SKM-1 (cell line): ENCODE measurements at regions not wholly inside any gene's neighbourhood (a gene's known extent, or its start where the extent isn't known, plus 50 kb on each side); places are given as distances from the start of the nearest gene placed in this dataset.

Experiments
- DNase-seq: peaks from one replicate; lab custom pipeline; 2025; ENCODE audit not compliant: unreplicated experiment; lab: John Stamatoyannopoulos, UW

DNA sequence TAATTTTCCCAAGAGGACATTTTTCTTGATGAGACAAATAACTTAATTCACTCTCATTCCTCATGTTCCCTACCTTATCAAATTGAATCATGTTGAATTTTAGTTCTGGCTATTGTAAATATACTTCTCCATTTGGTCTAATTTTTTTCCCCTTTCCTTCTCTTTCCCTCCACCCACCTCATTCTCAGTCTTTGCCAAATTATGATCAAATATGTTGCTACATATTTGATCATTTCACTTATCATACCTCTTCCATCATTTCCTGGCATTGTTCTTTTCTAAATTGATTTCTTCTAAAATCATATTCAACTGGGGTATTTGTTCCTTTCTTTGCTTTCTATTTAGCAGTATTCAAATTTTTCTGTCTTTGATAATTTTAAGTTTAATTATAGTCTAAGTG is 52.3 kb downstream of the HDGFL1 start:
- no peak for DNase-seq

DNA sequence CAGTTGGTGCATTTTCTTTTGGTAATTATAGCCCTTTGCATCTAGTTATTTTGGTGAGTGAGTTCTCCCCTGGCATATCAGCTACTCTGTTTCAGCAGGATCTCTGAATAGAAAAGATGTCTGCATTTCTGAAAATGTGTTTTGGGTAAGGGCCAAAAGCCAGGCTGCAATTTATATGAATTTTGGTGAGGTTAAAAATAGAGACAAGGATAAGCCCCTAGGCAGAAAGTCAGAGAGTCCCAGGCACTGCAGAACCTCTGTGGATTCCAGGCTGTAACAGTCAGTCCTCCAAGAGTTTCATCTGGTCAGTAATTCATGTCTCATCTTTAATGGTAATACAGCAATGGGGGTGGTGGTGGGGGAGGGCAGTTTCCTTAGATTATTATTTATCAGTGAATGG is 53.0 kb downstream of the HDGFL1 start:
- DNase-seq, result no peak

DNA sequence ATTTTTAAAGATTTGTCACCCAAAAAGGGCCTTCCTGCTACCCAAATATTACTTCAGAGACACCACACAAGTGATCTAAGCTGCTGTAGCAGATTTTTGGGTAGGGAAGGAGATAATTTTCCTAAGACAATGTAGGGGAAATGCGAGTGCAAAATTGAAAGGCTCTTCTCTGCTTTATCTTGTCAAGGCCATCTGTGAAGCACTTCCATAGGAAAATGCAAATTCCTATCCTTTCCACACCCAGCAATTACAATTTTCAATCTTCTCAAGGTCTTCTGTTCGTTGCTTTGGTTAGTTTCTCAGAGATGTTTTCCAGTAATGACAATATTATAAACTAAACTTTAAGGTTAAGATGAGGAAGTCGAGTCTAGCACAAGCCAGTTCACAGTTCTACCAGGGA is 53.4 kb downstream of the HDGFL1 start:
- no peak for DNase-seq

DNA sequence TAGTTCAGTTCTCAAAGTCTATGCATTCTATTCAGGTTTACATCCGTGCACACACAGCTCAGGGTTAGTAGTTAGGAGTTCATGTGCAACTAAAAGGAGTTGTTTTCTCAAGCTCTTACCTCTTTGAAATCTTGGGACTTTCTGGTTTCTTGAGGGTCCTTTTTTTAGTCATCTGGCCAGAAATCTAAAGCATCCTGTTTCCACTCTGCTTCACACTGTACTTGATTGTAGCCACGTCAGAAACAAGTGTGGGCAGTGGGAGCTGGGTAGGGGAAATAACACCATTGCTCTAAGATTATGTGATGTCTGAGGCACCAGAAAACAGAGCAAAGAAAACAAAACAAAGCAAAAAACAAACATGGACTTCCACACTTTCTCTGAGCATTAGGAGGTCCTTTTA is 58.3 kb downstream of the HDGFL1 start:
- no peak for DNase-seq

DNA sequence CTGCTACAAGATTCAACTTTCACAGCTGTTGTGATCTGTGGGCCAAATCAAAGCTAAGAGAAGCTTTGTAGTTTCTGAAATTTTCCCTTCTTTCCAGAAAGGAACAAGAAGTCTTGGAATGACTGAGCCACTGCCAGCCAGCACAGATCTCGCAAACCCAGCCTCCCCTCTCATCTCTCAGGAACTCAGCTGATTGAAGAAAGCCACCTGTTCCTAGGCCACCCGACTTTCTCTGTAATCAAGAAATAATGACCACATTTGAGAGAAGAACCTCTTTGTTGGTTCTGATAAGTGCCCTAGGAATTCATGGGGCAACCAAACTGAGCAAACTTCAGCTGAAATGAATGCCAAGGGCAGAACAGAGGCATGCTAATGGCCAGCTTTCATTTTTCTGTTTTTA is 61.7 kb downstream of the HDGFL1 start:
- no peak for DNase-seq

DNA sequence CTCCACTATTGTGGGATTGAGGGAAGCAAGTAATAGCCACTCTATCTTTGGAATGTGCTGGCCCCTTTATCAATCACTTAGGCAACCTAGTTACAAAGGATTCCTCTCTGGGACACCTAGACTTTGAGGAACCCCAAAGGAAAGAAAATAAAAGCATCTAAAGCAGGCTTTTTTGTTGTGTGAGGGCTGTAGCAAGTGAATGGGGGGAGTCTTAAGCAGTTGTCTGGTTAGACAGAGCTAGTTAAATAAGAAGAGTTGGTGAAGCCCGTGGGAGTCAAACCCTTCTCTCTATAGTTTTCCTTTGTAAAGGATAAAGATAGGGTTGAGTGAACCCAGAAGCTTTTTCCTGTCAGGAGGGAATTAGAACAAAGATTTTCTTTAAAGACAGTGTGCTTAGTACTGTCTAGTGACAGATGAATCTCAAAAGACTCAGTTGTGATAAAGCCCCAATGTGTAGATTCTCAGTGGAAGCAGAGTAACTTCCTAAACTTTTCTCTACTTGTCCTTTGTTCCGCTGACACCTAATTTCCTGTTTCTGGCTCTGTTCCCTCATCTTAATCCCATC is 63.3 kb downstream of the HDGFL1 start:
- DNase-seq, result no peak

DNA sequence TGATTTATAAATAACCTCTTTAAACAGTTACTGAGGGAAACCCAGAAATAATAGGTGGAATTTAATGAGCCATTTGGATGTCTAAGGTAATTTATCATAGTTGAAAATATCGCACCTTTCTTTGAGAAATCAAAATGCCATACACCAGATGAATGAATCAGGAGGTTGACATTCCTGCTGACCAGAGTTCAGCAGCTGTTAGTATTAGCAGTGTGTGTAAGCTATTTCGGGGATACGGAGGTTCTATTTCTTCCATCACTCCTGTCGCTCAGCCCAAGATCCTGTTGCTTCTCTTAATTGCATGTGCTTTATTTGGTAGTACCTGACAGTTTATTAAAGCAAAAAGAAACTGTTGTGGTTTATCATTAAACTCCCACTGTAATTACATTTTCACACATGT is 67.1 kb downstream of the HDGFL1 start:
- DNase-seq, result no peak

DNA sequence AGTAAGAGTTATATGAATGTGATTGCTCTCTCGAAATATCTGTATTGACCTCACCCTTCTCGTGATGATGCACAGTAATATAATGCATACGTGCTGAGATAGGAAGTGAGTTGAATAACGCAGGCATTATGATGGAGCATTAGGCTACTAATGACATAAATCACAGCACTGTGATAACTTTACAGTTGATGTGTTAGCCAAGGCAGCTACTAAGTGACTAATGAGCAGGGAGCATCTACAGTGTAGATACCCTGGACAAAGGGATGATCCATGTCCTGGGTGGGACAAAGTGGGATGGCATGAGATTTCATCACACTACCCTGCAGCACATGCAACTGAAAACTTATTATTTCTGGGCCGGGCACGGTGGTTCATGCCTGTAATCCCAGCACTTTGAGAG is 68.4 kb downstream of the HDGFL1 start:
- no peak for DNase-seq

DNA sequence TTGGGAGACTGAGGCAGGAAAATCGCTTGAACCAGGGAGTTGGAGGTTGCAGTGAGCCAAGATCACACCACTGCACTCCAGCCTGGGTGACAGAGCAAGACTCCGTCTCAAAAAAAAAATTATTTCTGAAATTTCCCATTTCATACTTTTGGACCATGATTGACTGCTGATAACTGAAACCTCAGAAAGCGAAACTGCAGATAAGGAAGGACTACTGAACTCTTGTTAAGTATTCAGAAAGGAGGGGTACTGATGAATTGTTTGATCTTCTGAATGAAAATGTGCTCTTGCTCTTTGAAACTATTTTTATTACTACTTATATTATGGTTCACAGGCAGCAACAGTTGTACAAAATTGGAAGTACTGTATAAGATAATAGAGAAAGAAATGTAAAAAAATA is 69.0 kb downstream of the HDGFL1 start:
- no peak for DNase-seq

DNA sequence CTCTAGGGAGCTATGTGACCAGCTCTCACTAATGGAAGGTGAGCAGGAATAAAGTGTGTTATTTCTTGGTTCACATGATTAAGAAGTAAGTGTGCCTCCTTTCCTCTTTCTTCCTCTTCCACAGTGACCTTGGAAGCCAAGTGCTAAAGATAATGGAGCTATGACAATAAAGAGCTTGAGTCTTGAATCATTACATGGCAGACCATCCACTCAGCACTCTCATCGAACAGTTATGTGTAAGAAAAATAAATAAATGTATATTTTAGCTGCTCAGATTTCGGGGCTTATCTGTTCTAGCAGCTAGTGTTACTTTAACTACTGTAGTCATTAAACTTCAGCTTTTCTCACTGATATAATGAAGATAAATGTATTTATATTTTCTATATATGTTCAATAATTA is 72.9 kb downstream of the HDGFL1 start:
- no peak for DNase-seq

DNA sequence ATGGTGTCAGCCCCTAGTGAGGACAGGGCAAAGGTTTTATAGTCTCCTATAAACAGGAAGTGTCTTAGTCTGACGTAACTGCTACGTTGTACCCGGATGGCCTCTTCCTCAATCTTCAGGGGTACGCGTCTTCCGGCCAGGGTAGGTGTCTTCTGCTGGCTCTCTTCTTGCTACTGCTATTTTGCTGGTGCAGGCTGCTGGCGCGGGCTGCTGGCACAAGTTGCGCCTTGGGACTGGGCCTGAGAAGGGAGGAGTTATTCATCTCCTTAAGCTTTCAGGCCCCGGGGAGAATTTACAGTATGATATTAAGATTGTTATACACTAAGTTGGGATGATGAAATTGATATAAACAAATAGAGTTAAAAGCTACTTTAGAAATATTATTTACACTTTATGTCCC is 74.4 kb downstream of the HDGFL1 start:
- no peak for DNase-seq

DNA sequence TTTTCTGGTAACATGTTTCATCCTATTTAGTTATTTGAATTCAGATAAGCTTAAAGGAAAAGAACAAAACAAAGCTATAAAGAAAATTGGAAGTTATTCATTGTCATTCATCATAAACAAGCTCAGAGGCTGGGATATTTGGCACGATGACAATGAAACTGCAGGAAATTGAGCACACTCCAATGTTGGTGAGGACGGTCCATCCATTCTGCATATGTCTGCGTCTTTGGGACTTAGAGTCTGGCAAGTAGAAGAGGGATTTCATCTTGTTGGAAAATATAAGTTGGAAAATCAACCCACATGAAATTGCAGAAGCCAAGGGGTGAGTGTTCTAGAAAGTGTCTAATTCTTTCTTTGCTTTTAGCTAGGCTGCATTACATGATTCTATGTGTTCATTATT is 78.4 kb downstream of the HDGFL1 start:
- DNase-seq, result no peak

DNA sequence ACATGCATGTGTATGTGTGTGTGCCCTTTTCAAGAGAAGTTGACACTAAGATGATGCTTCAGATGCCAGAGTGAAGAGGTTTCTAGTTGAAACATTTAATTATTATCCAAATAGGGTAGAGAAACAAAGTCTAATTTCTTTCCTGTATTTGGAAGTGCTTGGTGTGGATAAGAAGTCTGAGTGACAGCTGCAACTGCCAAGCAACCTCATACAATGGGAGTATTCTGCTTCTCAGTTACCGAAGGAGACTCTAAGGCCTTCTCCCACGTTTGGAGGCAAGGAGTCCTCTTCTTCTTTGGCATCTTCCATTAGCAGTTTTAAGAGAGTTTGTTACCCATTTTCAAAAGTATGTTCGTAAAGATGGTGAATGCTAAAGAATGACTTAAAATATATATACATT is 82.4 kb downstream of the HDGFL1 start:
- no peak for DNase-seq

DNA sequence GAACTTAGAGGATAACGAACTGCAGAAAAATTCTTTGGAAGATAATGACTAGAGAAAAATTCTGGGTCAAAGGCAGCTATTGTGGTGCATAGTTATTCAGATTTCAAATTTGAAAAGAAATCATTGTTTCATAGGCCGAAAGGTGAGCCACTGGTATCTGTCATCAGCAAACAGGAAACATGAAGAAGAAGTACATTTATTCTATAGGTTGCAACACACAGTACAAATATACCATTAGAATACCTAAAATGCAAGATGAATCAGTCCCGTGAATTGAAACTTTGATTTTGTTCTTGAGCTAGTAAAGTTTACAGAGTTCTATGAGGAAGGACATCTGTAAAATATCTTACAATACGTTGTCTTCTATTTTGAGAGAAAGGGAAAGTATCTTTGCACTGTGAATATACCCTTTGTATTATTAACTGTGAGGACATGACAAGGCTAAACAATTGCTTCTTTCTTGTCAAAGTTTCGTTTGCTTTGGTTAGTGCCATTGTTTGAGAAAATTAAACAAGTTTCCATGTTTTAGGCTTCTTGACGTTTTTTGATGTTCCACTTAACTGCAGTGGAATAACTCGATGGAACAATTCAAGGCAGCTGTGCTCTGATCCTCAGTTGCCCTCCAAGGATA is 84.7 kb downstream of the HDGFL1 start:
- DNase-seq, result no peak

DNA sequence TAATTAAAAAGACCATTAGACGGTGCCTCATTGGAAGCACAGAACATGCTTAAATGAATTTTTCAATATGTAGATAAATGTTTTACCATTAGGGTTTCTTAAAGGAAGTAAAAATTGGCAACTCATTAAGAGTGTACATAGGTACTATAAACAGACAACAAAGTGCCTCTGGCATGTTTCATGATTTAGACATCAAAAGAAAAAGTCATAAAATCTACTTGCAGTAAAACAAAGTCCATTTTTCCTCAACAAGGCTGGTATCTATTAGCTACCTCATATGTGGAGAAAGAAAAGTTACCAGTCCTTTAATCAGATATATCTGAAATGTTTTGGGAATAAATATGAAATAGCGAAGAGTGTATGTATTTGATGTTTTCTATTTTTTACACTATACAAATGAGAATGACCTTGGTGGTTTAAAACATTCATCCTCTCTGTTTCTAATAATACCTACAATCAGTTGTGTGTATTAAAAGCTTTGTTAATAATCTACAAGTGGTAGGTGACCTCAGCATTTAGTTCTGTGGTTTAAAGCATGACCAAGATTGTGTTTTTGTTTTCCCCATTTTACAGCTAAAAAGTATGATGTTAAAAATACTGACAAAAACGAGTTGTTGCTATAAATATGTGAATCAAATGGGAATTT is 87.5 kb downstream of the HDGFL1 start:
- no peak for DNase-seq

DNA sequence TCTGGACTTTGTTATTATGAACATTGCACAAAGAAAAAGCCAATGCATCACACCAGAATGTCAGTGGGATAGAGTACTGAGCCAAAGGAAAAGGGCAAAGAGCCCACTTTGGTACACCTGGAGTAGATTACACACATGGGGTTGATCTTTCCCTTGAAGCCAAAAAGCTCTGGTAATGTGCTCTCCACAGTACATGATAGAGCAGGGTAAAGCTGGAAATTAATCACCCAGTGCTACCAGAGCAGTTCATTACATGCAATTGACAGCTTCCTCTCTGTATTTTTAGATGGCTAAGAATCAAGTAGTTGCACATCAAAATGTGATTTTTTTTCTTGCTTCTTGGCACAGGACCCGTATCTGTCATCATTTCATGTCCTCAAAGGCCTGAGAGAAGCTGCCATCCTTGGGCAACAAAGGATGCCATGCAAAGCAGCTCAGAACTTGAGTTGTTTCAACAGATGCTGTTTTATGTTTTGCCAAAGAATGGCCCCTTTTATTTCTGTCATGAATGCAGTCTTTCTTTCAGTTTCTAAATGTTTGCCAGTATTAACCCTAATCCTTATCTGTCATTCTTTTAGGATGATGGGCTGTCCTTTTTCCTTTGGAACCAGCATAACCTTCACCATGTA is 88.1 kb downstream of the HDGFL1 start:
- DNase-seq, result no peak

DNA sequence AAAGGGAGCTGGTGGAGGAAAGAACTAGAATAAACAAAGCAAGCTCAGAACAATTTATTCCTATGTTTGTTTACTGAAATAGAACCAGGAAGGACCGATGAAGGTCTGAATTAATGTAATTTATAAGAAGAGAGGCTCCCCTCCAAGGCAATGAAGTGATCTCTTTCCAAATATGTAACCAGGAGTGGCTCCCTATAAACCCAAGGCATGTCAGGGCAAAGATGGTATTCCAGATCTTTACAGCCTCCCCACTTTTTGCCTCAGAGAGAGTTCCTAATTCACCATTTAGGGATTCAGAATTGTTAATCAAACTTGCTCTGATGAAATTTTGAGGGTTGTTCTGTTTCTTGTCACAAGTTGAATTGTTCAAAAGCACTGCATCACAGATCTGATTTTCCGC is 88.8 kb downstream of the HDGFL1 start:
- no peak for DNase-seq

DNA sequence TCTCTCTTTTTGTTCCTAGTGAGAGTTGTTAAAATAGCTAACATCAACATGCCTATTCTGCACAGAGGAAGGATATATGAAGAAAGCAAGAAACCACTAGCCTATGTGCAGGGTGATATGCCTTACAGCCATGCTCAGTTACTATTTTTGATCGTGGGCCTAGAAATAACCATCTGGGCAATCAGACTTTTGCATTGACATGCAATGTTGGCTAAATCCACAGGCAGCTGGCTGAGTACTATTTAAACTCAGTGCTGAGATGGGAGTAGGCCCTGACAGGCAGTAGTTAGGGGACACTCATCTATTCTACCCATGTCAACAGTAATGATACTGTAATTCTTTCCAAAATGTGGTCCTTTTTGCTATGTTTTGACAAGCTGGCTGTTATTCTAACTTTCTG is 89.6 kb downstream of the HDGFL1 start:
- no peak for DNase-seq

DNA sequence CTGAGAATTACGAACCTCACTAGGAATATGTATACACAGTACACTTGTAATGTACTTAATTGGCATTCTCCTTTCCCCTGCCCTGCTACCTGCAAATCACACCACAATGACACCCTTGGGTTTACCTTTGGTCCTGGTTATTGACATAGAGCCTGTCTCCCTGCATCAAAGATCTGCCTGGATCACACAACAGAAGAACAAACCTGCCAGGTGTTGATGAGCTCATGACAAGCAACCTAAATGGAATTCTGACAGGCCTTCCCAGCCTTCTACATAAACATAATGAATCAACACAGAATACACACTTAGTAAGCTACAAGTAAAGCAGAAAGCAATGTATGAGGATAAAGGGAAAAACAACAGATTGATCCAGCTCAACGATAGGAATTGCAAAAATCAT is 95.6 kb downstream of the HDGFL1 start:
- no peak for DNase-seq

DNA sequence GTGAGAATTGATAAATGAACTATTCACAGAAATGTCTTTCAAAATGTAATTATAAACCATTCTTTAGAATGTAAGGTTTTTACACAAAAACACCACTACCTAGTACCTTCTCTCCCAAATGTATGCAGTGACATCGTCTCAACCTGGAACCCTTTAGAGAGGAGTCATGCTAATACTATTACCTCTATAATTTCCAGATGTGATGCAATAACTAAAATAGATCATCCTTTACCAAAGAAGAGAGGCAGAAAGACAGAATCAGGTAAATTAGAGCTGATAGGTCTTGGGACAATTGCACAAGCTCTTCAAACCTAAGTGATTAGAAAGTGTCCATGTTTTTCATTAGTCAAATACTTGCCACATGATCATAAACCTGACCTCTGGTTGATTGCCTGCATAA is 96.7 kb downstream of the HDGFL1 start:
- no peak for DNase-seq

DNA sequence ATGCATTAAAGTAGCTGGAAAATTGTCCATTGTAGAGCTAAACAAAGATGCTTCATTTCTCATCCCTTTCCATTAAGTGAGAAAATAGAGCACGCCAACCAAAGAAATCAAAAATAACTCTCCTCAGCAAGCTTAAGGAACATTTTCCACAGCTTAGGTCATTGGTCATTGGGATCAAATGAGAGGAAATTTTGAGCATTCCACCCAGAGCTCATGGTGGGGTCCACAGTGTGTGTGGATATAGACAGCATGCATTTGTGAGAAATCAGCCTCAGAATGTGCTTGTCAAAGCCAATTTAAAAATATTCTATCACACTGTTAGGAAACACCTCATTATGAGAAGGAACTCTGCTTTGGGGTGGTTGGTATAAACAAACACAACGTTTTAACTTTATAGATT is 97.2 kb downstream of the HDGFL1 start:
- DNase-seq, result no peak

DNA sequence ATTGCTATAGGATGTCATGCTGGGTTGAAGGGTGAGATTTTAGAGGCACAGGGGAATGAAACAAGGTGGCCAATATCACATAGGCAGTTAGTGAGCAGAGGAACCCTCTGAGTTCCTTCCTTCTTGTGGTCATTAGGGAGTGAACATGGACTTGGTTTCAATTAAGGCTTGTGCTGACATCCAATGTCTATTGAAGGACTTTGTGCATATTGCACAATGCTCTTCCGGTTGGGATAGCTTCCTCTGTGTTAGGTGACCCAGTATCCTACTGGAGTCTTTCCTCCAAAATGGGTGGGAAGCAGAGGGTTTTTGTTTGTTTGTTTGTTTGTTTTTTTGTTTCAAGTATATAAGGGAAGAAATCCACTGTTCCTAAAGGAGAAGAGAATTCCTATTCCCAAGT is 98.5 kb downstream of the HDGFL1 start:
- no peak for DNase-seq

DNA sequence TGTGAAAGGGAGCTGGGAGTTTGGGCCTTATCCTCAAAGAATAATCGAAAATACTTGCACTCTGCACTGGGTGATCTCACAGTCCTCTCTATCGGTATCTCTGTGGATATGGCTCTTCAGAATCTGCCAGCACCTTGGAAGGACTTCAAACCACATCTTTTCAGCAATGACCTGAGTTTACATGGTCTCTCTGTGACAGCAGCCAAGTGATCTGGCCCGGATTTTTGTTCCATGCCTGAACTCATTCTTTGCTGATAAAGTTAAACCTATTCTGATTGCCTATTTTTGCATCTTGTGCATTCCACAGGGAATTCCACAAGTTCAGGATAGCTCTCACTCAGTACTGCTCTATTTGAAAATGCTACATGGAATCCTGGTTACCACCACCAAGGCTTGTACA is 98.9 kb downstream of the HDGFL1 start:
- DNase-seq, result no peak
